GM23338 (cell line): ENCODE measurements at regions not wholly inside any gene's neighbourhood (a gene's known extent, or its start where the extent isn't known, plus 50 kb on each side); places are given as distances from the start of the nearest gene placed in this dataset.

Source experiments
- ATAC-seq: fragments of 200-7000 bp; cut with Tn5 transposase; 3 replicates; pipeline ENCODE4 v1.9.1; 2020
- DNase-seq: peaks from one replicate; pipeline ENCODE4 v3.0.0-alpha.2; 2015; ENCODE audit warnings: low spot score
- H2AFZ ChIP-seq: fragments of 200-600 bp; sonication (generic); 2 replicates; pipeline ENCODE4 v1.8.0; 2016; ENCODE audit warnings: antibody characterized with exemption, mild to moderate bottlenecking, moderate library complexity
- H3F3A ChIP-seq: fragments of 200-600 bp; sonication (generic); replicated peaks from 2 replicates; pipeline ENCODE4 v1.8.0; 2017; ENCODE audit warnings: antibody characterized with exemption, mixed run types, low read depth
- H3K27ac ChIP-seq: fragments of 200-600 bp; sonication (generic); 2 replicates; pipeline ENCODE4 v1.6.1; 2016; ENCODE audit warnings: low read depth
- H3K27me3 ChIP-seq: fragments of 200-600 bp; sonication (generic); 2 replicates; pipeline ENCODE4 v1.8.0; 2016; ENCODE audit warnings: mild to moderate bottlenecking, mixed run types, moderate library complexity; ENCODE audit not compliant: insufficient read depth
- H3K36me3 ChIP-seq: fragments of 200-600 bp; sonication (generic); 2 replicates; pipeline ENCODE4 v1.8.0; 2016; ENCODE audit warnings: mild to moderate bottlenecking; ENCODE audit not compliant: insufficient read depth
- H3K4me1 ChIP-seq: fragments of 200-600 bp; sonication (generic); 2 replicates; pipeline ENCODE4 v1.8.0; 2016; ENCODE audit warnings: mild to moderate bottlenecking, moderate library complexity; ENCODE audit not compliant: insufficient read depth
- H3K4me2 ChIP-seq: fragments of 200-600 bp; sonication (generic); 2 replicates; pipeline ENCODE4 v1.7.1; 2017; ENCODE audit warnings: mixed run types
- H3K4me3 ChIP-seq: fragments of 200-600 bp; sonication (generic); 2 replicates; pipeline ENCODE4 v1.6.1; 2016; ENCODE audit warnings: mixed run types
- H3K79me2 ChIP-seq: fragments of 200-600 bp; sonication (generic); replicated peaks from 2 replicates; pipeline ENCODE4 v1.8.0; 2017; ENCODE audit warnings: mild to moderate bottlenecking; ENCODE audit not compliant: insufficient read depth
- H3K9me2 ChIP-seq: fragments of 200-600 bp; sonication (generic); 2 replicates; pipeline ENCODE4 v1.8.0; 2017; ENCODE audit not compliant: insufficient read depth
- H4K20me1 ChIP-seq: fragments of 200-600 bp; sonication (generic); replicated peaks from 2 replicates; pipeline ENCODE4 v1.8.0; 2017; ENCODE audit warnings: mild to moderate bottlenecking; ENCODE audit not compliant: insufficient read depth
- H3K27ac Mint-ChIP-seq: 2 replicates; pipeline ENCODE4 v1.8.0; 2020; ENCODE audit warnings: inconsistent platforms, mild to moderate bottlenecking, moderate library complexity, mixed read lengths
- H3K27me3 Mint-ChIP-seq: 3 replicates; pipeline ENCODE4 v1.8.0; 2022; ENCODE audit warnings: low read depth, mild to moderate bottlenecking, moderate library complexity, mixed read lengths, inconsistent platforms; ENCODE audit not compliant: insufficient read depth, poor library complexity
- H3K36me3 Mint-ChIP-seq: 3 replicates; pipeline ENCODE4 v1.8.0; 2021; ENCODE audit warnings: low read depth, mild to moderate bottlenecking, inconsistent platforms, moderate library complexity, mixed read lengths
- H3K4me1 Mint-ChIP-seq: 3 replicates; pipeline ENCODE4 v1.8.0; 2020; ENCODE audit warnings: mild to moderate bottlenecking, inconsistent platforms, mixed read lengths
- H3K4me3 Mint-ChIP-seq: 3 replicates; pipeline ENCODE4 v1.8.0; 2021; ENCODE audit warnings: moderate library complexity, mild to moderate bottlenecking, inconsistent platforms, mixed read lengths
- H3K9me3 Mint-ChIP-seq: 3 replicates; pipeline ENCODE4 v1.8.0; 2020; ENCODE audit warnings: moderate library complexity, mild to moderate bottlenecking, inconsistent platforms, mixed read lengths
- CREB1 ChIP-seq: fragments of 250-450 bp; sonication (Bioruptor Pico); IDR thresholded peaks from 2 replicates; pipeline ENCODE4 v1.5.0; 2020; ENCODE audit warnings: low read depth, mild to moderate bottlenecking, moderate library complexity
- EZH2 ChIP-seq: fragments of 200-600 bp; sonication (generic); IDR thresholded peaks from one replicate; pipeline ENCODE4 v1.8.0; 2017; ENCODE audit warnings: antibody characterized with exemption, mild to moderate bottlenecking, low read depth; ENCODE audit not compliant: unreplicated experiment
- EZH2phosphoT487 ChIP-seq: fragments of 200-600 bp; sonication (generic); IDR thresholded peaks from one replicate; pipeline ENCODE4 v1.8.1; 2018; ENCODE audit warnings: antibody characterized with exemption; ENCODE audit not compliant: unreplicated experiment
- NANOG ChIP-seq: IDR thresholded peaks from 2 replicates; pipeline ENCODE4 v1.6.1; 2016; ENCODE audit warnings: antibody characterized with exemption, borderline replicate concordance
- POLR2AphosphoS5 ChIP-seq: IDR thresholded peaks from 2 replicates; pipeline ENCODE4 v1.6.1; 2016; ENCODE audit warnings: antibody characterized with exemption, low read depth
- ZNF114 ChIP-seq: fragments of 250-450 bp; sonication (Bioruptor Pico); IDR thresholded peaks from 2 replicates; pipeline ENCODE4 v1.5.0; 2020; ENCODE audit warnings: mild to moderate bottlenecking, moderate library complexity
- ZNF331 ChIP-seq: fragments of 250-450 bp; sonication (Bioruptor Pico); IDR thresholded peaks from 2 replicates; pipeline ENCODE4 v1.5.0; 2020; ENCODE audit warnings: low read depth, mild to moderate bottlenecking, moderate library complexity
- TF ChIP-seq, protein P1 (sequence below): fragments of 250-450 bp; sonication (Bioruptor Pico); IDR thresholded peaks from 2 replicates; pipeline ENCODE4 v1.5.0; 2020; ENCODE audit warnings: mild to moderate bottlenecking, moderate library complexity
- TF ChIP-seq, protein P2 (sequence below): IDR thresholded peaks from 2 replicates; pipeline ENCODE4 v1.6.1; 2016; ENCODE audit warnings: antibody characterized with exemption
- TF ChIP-seq, protein P3 (sequence below): IDR thresholded peaks from one replicate; pipeline ENCODE4 v1.6.1; 2018; ENCODE audit warnings: antibody characterized with exemption; ENCODE audit not compliant: unreplicated experiment

DNA sequence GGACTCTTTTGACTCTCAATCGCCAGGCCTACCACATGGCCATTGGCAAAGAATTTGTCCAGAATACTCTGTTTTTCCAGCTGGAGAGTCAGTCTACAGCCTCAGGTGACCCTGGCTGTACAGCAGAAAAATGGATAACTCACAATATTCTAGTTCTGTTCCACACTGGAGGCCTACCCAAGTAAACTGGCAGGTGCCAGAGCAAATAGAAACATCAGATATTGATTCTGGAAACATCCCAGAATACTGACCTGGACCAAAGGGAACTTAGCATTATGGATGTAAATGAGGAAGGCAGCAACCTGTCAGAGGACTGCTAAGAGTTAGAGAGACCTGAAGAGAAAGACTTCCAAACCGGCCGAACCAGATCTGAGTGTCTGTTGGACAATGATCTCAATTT is 147.9 kb upstream of the SMAD1 start:
- H3K4me2 ChIP-seq = no peak overlapping the region
- H4K20me1 ChIP-seq = no peaks in the 10 kb centered on the region
- no peaks in the 10 kb centered on the region for H3K36me3 ChIP-seq
- H3K9me2 ChIP-seq = no peaks in the 10 kb centered on the region; the same call in 1 of the 2 replicates
- H3K27me3 ChIP-seq = no peaks in the 10 kb centered on the region
- Mint-ChIP-seq H3K36me3 (no peaks in the 10 kb centered on the region), H3K4me3 (no peak overlapping the region), H3K4me1 (peaks cover 7% of the 10 kb centered on the region), H3K9me3 (no peaks in the 10 kb centered on the region; the same call in 2 of the 3 replicates), H3K27me3 (no peaks in the 10 kb centered on the region), H3K27ac (peak overlapping the region; percentile 6; the same call in 1 of the 2 replicates)
- H3K4me3 ChIP-seq = no peak overlapping the region
- H2AFZ ChIP-seq = no peak overlapping the region
- ATAC-seq (no peak), DNase-seq (no peak)
- no peaks in the 10 kb centered on the region for H3F3A ChIP-seq
- H3K4me1 ChIP-seq = no peaks in the 10 kb centered on the region
- H3K79me2 ChIP-seq = no peaks in the 10 kb centered on the region
- TF ChIP-seq EZH2 = no peak
- TF ChIP-seq ZNF331 (CRISPR knock-in tag) = no peak
- no peak for TF ChIP-seq EZH2phosphoT487
- TF ChIP-seq, protein P1, sequence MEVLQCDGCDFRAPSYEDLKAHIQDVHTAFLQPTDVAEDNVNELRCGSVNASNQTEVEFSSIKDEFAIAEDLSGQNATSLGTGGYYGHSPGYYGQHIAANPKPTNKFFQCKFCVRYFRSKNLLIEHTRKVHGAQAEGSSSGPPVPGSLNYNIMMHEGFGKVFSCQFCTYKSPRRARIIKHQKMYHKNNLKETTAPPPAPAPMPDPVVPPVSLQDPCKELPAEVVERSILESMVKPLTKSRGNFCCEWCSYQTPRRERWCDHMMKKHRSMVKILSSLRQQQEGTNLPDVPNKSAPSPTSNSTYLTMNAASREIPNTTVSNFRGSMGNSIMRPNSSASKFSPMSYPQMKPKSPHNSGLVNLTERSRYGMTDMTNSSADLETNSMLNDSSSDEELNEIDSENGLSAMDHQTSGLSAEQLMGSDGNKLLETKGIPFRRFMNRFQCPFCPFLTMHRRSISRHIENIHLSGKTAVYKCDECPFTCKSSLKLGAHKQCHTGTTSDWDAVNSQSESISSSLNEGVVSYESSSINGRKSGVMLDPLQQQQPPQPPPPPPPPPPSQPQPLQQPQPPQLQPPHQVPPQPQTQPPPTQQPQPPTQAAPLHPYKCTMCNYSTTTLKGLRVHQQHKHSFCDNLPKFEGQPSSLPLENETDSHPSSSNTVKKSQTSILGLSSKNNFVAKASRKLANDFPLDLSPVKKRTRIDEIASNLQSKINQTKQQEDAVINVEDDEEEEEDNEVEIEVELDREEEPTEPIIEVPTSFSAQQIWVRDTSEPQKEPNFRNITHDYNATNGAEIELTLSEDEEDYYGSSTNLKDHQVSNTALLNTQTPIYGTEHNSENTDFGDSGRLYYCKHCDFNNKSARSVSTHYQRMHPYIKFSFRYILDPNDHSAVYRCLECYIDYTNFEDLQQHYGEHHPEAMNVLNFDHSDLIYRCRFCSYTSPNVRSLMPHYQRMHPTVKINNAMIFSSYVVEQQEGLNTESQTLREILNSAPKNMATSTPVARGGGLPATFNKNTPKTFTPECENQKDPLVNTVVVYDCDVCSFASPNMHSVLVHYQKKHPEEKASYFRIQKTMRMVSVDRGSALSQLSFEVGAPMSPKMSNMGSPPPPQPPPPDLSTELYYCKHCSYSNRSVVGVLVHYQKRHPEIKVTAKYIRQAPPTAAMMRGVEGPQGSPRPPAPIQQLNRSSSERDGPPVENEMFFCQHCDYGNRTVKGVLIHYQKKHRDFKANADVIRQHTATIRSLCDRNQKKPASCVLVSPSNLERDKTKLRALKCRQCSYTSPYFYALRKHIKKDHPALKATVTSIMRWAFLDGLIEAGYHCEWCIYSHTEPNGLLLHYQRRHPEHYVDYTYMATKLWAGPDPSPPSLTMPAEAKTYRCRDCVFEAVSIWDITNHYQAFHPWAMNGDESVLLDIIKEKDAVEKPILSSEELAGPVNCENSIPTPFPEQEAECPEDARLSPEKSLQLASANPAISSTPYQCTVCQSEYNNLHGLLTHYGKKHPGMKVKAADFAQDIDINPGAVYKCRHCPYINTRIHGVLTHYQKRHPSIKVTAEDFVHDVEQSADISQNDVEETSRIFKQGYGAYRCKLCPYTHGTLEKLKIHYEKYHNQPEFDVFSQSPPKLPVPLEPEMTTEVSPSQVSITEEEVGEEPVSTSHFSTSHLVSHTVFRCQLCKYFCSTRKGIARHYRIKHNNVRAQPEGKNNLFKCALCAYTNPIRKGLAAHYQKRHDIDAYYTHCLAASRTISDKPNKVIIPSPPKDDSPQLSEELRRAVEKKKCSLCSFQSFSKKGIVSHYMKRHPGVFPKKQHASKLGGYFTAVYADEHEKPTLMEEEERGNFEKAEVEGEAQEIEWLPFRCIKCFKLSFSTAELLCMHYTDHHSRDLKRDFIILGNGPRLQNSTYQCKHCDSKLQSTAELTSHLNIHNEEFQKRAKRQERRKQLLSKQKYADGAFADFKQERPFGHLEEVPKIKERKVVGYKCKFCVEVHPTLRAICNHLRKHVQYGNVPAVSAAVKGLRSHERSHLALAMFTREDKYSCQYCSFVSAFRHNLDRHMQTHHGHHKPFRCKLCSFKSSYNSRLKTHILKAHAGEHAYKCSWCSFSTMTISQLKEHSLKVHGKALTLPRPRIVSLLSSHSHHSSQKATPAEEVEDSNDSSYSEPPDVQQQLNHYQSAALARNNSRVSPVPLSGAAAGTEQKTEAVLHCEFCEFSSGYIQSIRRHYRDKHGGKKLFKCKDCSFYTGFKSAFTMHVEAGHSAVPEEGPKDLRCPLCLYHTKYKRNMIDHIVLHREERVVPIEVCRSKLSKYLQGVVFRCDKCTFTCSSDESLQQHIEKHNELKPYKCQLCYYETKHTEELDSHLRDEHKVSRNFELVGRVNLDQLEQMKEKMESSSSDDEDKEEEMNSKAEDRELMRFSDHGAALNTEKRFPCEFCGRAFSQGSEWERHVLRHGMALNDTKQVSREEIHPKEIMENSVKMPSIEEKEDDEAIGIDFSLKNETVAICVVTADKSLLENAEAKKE (CRISPR knock-in tag) = no peak
- TF ChIP-seq, protein P2, sequence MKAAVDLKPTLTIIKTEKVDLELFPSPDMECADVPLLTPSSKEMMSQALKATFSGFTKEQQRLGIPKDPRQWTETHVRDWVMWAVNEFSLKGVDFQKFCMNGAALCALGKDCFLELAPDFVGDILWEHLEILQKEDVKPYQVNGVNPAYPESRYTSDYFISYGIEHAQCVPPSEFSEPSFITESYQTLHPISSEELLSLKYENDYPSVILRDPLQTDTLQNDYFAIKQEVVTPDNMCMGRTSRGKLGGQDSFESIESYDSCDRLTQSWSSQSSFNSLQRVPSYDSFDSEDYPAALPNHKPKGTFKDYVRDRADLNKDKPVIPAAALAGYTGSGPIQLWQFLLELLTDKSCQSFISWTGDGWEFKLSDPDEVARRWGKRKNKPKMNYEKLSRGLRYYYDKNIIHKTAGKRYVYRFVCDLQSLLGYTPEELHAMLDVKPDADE = no peak
- H3K27ac ChIP-seq = no peak overlapping the region

DNA sequence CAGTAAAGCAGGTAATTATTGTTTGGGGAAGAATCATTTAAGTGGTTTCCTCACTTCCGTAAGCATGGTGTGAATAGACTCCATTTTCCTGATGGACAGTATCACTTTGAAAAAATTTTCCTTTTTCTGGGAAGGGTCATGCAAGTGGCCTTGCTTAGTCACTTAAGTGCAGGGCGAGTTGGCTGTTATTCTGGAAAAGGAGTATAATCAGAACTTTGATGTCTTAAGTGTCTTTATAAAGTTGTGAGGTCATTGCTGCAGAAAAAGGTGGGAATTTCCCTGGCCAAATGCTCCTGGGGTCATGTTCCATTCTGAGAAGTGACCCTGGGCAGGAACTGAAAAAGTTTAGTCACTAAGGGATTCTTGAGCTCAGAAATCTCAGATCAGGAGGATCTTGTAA is 146.1 kb upstream of the OTUD4 start:
- H3K9me3 Mint-ChIP-seq = peaks cover 2% of the 10 kb centered on the region; the same call in 1 of the 3 replicates
- Histone ChIP-seq H2AFZ (no peak overlapping the region), H3K79me2 (no peaks in the 10 kb centered on the region), H3K4me1 (no peaks in the 10 kb centered on the region), H3K4me2 (no peak overlapping the region), H3K9me2 (no peaks in the 10 kb centered on the region), H3K27me3 (no peaks in the 10 kb centered on the region), H3K36me3 (no peaks in the 10 kb centered on the region), H4K20me1 (no peaks in the 10 kb centered on the region), H3K4me3 (no peak overlapping the region), H3K27ac (no peak overlapping the region), H3F3A (no peaks in the 10 kb centered on the region)
- H3K4me3 Mint-ChIP-seq = no peak overlapping the region
- no peak overlapping the region for H3K27ac Mint-ChIP-seq
- H3K27me3 Mint-ChIP-seq = no peaks in the 10 kb centered on the region
- no peaks in the 10 kb centered on the region for H3K36me3 Mint-ChIP-seq
- no peak for ATAC-seq
- no peak for DNase-seq
- H3K4me1 Mint-ChIP-seq = no peaks in the 10 kb centered on the region
- TF ChIP-seq EZH2 (no peak), ZNF331 (CRISPR knock-in tag) (no peak), ZNF114 (CRISPR knock-in tag) (no peak), POLR2AphosphoS5 (no peak), CREB1 (CRISPR knock-in tag) (no peak), NANOG (no peak)
- TF ChIP-seq, protein P2 = no peak
- TF ChIP-seq, protein P3, sequence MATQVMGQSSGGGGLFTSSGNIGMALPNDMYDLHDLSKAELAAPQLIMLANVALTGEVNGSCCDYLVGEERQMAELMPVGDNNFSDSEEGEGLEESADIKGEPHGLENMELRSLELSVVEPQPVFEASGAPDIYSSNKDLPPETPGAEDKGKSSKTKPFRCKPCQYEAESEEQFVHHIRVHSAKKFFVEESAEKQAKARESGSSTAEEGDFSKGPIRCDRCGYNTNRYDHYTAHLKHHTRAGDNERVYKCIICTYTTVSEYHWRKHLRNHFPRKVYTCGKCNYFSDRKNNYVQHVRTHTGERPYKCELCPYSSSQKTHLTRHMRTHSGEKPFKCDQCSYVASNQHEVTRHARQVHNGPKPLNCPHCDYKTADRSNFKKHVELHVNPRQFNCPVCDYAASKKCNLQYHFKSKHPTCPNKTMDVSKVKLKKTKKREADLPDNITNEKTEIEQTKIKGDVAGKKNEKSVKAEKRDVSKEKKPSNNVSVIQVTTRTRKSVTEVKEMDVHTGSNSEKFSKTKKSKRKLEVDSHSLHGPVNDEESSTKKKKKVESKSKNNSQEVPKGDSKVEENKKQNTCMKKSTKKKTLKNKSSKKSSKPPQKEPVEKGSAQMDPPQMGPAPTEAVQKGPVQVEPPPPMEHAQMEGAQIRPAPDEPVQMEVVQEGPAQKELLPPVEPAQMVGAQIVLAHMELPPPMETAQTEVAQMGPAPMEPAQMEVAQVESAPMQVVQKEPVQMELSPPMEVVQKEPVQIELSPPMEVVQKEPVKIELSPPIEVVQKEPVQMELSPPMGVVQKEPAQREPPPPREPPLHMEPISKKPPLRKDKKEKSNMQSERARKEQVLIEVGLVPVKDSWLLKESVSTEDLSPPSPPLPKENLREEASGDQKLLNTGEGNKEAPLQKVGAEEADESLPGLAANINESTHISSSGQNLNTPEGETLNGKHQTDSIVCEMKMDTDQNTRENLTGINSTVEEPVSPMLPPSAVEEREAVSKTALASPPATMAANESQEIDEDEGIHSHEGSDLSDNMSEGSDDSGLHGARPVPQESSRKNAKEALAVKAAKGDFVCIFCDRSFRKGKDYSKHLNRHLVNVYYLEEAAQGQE = no peak
